HG03097 (cell line): ENCODE measurements at regions not wholly inside any gene's neighbourhood (a gene's known extent, or its start where the extent isn't known, plus 50 kb on each side); places are given as distances from the start of the nearest gene placed in this dataset.
"Not testable (repeated sequence)": the region's sequence is repeated elsewhere in the genome, so short reads cannot be mapped to it uniquely, and the experiment has no call there.

ENCODE experiments used
- ATAC-seq: cut with Tn5 transposase; IDR thresholded peaks from one replicate; pipeline ENCODE4 v1.9.1; 2021; ENCODE audit not compliant: unreplicated experiment, low FRiP score

DNA sequence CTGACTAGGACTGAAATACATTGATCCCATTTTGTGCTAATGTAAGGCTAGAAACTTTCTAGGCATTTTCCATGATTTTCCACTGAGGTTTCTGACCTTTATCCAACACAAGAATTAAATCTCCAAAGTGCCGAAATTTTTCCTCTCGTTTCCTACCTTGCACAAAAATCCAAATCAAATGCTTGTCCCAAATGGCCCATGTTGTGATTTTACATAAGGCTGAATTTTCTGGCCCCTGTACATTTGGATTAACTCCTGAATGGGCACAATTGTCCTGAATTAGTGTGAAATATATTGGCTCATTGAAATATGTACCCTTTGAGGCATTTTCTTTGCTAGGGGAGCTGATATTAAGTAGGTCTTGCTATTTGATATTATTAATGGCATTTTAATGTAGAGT is 105.6 kb upstream of the CBLB start:
- no peak for ATAC-seq

DNA sequence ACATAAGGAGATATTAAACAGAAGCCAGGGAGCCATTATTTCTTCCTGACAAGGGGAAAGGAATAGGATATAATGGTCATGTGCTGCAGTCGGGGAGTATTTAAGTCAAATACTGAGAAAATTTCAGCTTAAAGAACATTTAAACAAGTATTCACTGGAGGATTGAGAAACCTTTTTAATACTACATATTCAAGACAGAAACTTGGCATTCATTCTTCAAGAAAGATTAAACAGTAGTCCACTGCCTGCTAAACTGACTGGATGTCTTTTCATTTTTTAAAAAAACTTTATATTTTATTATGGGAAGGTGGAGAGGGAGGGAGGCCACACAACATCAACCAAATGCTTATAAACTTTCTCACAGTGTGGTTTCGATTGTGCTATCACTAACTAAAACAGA is 107.4 kb upstream of the CBLB start:
- ATAC-seq: no peak

DNA sequence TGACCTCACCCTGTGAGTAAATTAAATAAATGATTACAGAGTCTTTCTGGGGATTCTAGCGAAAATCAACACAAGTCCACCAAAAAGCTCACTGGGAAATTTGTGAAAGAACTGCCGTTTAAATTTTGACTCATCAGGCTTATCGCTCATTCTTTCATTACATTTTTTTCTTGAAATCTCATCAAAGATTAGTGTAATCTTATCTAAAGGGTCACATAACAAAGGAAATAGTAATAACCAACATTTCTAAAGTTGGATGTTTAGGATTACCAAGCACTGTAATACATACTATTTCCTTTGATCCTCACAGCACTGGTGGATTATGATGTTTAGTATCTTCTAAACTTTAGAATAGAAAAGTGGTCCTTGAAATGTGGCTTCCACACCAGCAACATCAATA is 111.1 kb upstream of the CBLB start:
- ATAC-seq: no peak

DNA sequence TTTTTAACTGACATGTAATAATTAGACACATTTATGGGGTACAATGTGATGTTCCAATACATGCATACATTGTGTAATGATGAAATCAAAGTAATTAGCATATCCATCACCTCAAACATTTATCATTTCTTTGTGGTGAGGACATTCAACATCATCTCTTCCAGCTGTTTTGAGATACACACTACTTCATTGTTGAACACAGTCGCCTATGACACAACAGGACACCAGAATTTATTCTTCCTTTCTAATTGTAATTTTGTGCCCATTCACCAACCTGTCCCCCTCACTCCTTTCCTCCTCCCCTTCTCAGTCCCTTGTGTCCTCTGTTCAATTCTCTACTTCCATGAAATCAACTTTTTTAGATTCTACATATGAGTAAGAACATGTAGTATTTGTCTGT is 113.4 kb upstream of the CBLB start:
- no peak for ATAC-seq

DNA sequence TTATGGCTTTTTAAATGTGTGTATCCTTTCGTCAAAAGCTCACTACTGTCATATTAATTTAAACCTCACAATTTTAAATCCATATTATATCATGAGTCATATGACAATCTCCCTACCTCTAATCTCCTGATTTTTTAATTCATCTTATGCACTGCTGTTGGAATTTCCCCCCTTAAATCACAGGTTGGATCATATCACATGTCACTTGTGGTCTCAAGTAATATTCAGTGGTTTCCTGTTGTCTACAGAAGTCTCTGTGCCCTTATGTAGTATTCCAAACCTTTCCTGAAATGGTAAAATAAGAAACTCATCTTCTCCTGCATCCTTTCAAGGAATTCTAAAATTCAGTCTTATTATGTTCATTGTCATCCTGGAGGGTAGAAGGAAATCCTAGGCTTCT is 116.0 kb upstream of the CBLB start:
- ATAC-seq: no peak

DNA sequence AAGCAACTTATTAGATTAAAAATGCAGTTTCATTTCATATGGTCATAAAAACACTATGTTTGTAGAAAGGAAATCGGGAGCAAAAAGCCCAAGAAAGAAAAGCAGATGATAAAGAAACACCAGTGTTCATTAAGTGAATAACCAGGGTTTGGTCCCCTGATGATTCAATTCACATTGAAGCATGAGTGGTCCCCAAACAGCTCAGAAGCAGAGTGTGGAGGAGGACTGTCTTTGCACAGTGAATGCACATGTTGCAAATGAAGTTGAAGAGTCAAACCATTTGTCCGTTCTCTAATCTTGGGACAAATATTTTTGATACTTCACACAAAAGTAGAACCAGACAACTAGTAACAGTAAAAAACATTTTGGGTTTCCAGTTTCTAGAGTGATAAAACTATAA is 117.5 kb upstream of the CBLB start:
- not testable (repeated sequence) for ATAC-seq

DNA sequence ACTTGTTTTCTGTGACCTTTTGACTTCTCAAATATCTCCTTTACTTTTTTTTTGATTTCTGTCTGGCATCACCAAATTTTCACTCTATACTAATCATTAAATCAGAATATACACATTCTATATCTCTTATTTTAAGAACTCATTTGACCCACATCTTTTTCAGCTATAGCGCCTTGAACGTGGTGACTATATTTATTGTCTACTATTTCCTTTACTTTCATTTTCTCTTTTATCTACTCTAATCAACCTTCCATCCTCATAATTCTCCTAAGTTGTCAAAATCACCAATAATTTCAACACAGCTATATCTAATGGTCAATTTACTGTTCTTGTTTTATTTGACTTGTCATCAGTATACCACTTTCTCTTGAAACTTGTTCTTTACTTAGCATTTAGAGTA is 119.0 kb upstream of the CBLB start:
- ATAC-seq: no peak

DNA sequence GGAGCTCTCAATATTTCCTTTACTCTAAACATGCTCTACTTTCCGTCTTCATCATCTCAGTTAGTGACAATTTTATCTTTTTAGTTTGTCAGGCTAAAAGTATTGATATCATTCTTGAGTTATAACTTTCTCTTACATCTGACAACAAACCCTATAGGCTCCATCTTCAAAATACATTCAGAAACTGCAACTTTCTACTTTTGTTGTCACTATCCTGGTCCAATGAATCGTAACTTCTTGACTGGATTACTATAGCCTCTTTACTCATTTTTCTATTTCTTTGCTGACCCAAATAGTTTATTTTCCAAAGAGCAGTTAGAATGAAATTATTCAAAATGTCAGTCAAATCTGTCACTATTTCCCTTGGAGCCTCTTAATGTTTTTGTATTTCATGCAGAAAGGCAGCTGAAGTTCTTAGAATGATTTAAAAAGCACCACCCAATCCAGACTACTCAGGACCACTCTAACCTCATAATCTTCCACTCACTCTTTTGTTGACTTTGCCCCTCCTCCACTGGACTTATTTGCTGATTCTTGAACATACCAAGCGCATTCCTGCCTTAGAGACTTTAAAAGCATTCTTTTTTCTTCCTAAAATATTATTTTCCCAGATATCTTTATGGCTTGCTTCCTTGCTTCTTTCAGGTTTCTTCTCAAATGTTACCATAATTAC is 119.9 kb upstream of the CBLB start:
- ATAC-seq: no peak

DNA sequence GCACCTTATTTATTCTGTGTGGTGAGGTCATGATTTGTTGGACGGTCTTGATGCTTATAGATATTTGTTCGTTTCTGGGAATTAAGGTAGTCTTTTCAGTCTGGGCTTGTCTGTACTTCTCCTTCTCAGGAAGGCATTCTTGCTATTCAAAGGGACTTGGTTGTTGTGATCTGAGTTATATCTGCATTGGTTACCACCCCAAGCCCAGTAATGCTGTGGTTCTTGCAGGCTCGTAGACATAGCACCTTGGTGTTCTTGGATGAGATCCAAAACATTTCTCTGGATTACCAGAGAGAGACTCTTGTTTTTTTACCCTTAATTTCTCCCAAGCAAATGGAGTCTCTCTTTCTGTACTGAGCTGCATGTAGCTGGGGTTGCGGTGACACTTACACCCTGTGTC is 128.0 kb upstream of the CBLB start:
- no peak for ATAC-seq

DNA sequence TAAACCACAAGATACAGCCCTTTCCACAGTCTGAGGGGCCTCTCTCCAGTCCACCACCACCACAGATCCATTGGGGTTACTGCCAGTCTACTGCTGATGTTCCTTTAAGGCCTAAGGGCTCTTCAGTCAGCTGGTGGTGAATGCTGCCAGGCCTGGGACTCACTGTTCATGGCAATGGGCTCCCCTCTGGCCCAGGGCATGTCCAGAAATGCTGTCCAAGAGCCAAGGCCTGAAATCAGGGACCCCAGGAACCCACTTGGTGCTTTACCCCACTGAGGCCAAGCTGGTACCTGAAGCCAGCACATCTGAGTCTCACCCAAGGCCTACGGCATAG is 128.6 kb upstream of the CBLB start:
- no peak for ATAC-seq

DNA sequence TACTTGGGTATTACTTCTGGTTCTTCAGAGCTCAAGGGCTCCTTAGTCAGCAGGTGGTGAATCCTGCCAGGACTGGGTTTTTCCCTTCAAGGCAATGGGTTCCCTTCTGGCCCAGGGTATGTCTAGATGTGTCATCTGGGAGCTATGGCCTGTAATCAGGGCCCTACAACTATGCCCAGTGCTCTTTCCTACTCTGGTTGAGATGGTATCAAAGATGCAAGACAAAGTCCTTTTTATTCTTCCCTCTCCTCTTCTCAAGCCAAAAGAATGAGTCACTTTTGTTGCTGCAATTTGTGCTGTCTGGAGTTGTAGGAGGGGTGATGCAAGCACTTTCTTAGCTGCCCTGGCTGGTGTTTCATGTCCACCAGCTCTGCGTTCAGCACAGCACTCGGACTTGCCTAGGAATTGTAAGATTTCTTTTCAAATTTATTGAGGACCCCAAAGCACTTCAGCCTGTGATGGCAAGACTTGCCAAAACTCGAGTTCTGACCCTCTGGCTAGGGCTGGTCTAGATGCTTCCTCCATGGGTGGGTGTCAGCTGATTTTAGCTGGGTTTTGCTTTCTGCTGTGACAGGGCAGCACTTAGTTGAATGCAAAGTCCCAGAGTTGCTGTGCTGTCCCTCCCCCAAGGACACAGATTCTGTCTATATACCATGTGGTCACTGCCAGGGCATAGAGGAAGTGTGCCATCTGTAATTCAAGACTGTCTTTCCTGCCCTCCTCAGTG is 129.2 kb upstream of the CBLB start:
- ATAC-seq: no peak

DNA sequence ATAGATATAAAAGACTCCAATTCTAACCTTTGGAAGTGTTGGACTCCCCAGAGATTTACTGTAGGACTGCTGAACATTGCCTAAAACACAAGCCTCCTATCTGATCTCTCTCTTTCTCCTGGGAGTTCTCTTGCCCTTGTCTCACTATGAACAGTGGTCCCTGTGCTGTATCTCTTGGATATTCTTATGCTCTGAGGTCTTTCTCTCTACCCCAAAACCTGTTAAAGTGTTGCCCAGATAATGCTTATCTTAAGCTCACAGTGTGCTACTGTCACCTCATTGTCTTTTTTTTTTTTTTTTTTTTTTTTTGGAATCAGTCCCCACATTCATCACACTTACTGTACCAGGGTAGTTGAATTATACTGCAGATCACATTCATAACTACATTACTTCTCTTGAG is 131.0 kb upstream of the CBLB start:
- ATAC-seq: no peak

DNA sequence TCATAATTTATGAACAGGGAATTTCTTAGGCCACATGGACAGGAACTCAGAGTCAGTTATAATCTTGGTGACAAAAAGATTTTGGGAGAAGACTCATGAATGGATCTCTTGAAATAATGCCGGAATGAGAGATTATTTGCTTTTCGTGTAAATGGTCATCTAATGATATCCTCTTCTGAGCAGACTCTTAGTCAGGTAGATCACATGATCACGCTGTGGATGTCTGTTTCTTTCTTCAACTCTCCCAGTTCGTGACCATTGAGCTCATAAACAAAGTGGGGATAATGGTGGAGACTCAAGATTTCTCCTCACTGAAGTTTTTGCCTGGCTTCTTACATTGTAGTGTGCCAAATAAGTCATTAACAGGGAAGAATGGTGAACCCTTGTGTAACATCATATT is 133.1 kb upstream of the CBLB start:
- no peak for ATAC-seq

DNA sequence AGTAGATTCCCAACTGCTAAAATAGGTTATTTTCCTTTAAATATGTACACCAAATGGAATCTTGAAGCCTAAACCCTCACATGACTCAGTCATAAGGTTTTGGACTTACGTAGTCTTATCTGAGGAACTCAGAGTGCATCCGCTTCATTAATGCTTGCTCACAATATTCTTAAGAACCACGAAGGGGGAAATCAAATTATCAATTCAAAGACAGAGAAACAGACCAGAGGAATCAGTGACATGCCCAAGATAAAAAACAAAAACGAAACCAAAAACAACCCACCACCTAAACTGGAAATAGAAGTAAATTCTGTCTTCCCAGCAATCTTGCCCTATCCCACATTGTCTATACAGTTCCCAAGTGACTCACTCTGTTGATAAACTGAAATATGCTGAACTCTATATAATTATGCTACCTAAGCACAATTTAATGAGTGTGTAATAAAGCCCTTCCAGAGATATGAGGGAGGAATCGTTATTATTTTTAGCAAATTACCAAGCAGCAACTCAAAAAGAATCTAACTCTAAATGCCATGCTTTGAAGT is 135.4 kb upstream of the CBLB start:
- ATAC-seq: no peak

DNA sequence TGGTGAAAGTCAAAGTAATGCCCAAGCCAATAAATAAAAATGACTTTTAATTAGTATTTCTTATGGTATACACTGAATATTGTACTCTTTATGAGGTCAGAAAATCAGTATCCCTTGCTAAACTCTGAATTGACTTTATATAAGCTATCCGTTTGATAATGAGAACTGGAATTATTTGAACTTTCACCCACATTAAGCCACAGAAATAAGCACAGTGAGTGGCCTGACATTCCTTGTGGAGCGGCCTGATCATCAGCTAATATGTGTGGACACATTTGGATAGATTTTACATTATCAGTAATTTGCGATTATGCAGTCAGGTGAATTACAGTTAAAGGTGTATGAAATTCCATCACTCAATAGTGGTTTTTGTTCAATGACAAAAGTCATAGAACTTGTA is 136.0 kb upstream of the CBLB start:
- no peak for ATAC-seq

DNA sequence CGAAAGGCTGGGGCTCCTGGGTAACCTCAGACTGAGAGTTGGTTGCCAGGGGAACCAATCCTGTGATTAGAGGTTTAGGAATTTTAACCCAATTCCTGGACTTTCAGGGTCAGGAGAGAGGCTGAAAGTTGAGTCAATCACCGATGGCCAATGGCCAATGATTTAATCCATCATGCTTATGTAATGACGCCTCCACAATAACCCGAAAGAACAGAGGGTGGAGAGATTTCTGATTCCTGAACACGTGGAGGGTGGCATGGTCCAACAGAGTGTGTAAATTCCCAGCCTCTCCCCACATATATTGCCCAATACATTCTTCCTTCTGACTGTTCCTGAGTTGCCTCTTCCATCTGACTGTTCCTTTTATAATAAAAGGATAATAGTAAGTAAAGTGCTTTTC is 137.2 kb upstream of the CBLB start:
- ATAC-seq: no peak

DNA sequence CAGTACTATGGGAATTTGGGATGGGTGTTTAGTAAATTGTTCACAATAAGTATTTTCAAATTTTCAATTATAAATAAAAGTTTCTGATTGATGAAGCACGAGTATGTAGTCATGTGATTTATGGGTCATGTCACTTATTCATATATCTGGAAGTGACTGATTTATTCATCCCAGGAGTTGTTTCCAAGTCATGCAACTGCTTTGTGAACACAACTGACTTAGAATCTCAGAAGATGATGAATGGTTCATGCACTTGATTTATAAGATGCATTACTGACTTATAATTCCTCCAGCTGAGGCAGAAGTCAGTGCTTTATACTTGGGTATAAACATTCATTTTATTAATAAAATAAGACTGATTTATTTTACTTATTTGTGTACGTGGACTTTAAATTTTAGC is 137.8 kb upstream of the CBLB start:
- no peak for ATAC-seq

DNA sequence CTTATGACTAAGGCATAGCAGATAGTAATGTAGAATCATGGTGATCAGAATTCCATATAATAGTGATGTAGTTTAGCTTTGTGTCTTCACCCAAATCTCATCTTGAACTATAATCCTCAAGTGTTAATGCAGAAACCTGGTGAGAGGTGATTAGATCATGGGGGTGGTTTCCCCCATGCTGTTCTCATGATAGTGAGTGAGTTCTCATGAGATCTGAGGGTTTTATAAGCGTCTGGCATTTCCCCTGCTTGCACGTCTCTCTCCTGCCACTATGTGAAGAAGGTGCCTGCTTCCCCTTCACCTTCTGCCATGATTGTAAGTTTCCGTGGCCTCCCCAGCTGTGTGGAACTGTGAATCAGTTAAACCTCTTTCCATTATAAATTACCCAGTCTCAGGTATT is 138.7 kb upstream of the CBLB start:
- ATAC-seq: no peak

DNA sequence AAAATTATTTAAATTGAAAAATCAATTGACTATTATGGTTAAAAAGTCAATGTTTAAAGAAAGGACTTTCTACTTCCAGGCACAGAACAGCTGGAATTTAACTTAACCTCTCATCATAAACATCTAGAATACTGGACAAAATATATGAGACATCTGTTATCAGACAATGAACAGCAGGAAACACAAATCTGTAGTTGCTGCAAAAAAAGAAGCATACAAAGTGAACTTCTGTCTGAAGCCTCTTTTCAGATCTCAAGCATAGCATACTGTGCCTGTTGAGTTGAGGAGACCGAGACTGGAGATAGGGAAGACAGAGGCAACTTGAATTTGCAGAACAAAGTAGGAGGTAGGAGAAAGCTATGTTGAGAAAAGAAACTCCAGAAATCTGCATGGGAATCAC is 140.0 kb upstream of the CBLB start:
- no peak for ATAC-seq

DNA sequence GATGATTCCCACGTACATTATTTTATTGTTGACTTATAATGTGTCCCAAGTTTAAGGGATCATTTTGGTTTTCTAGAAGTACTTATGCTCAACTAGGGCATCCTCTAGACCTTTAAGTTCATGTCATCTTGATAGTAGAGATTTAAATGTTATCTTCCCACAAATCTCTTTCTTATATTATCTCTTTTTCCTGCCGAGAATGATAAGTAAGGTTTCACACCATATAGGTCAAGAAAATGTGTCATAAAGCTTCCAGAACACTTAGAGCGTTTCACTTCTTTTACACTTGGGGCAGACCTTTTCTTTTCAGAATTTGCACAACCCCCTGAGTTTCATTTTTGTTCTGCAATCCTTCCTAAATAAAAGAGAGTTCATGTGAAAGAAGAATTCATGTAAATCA is 142.0 kb upstream of the CBLB start:
- no peak for ATAC-seq

DNA sequence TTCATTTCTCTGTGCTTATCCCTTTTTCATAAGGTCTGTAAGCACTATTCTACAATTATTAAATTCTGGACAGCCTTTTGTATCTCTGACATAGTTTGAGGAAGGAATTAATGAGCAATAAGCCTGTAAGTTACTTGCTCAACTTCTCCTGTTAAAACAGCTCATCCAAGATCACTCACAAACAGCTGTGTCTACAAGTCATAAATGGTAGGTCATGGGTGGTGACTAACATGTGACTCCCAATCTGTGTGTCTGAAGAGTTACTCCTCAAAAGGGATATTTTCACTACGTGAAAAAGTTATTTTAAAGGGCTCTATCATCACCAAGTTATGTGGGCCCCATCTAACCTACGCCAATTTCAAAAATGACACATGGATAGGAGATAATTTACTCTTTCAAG is 145.2 kb upstream of the CBLB start:
- no peak for ATAC-seq

DNA sequence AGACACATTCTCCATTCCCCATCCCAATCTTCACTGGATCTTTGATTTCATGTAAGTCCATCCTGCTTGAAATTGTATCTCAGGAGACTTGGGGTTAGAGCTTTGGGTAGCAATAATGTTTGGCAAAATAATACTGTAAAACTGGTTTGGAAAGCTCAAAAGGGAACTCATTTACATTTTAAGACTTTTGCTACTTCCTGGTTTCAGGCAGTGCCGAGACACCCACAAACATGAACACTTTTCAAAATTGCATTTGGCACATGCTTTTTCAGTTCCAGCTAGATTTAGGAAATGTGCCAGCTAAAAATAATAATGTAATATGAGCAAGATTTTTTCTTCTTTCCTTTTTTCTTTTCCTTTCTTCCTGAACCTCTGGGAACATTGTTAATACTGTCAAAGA is 145.7 kb upstream of the CBLB start:
- no peak for ATAC-seq

DNA sequence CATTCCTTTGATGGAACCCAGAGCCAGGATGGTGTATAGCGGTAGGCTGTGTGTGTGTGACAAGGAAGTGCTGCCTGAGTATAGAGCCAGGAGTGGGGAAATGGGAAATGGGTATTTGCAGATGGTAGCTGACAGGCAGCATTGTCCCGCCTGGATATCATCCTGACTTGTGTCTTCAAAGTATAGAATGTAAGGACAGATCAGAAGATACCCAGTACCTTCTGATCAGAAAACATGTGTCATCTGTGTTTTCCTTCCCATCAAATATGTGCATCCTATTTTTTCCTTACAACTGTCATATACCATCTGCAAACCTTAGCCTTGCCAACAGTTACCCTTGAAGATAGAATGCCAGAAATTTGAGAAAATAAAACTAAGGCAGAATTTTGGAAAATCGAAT is 146.2 kb upstream of the CBLB start:
- no peak for ATAC-seq
